Hematopoietic multipotent progenitor cell (in vitro differentiated cells): ENCODE measurements at regions not wholly inside any gene's neighbourhood (a gene's known extent, or its start where the extent isn't known, plus 50 kb on each side); places are given as distances from the start of the nearest gene placed in this dataset.

Experiments
- DNase-seq, 3 donors: peaks; one replicate each; pipeline ENCODE4 v3.0.0-alpha.2; 2011 to 2015; ENCODE audit warnings: low read depth in 2 of 3, low spot score in 2 of 3

DNA sequence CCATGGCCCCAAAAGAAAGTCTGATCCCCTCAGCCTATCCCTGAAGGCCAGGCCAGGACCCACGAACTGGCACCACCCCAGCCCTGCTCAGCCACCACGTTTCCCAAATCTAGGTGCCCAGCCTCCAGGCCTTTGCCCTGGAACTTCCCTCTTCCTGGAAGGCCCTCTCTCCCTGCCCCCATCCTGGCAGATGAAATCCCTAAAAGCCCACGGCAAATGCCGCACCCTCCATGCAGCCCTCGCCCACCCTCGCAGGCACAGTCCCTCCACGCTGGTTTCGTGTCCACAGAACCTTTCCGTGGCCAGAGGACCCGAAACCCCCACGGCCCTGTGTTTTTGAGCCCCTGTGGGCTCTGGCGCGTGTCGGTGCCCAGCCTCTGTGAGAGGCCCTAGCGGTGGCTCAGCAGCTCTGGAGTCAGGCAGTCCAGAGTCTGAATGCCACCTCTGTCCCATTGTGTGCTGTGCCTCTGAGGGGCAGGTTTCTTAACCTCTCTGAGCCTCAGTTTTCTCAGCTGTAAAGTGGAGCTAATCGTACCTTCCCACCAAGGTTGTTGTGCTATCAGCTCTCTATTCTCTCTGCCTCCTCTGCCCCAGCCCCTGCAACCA is 138.5 kb upstream of the IQSEC1 start:
- DNase-seq, result no peak

- no peak for DNase-seq
Measured at GRCh38 chr3:13210221-13210975, 137.2 kb upstream of the IQSEC1 start.

- no peak for DNase-seq
Measured at GRCh38 chr3:13209634-13209997, 136.4 kb upstream of the IQSEC1 start.

GRCh38 chr3:13208706-13209633 is 135.7 kb upstream of the IQSEC1 start:
- no peak for DNase-seq

- no peak for DNase-seq
Measured at GRCh38 chr3:13207975-13208705, 134.9 kb upstream of the IQSEC1 start.

DNA sequence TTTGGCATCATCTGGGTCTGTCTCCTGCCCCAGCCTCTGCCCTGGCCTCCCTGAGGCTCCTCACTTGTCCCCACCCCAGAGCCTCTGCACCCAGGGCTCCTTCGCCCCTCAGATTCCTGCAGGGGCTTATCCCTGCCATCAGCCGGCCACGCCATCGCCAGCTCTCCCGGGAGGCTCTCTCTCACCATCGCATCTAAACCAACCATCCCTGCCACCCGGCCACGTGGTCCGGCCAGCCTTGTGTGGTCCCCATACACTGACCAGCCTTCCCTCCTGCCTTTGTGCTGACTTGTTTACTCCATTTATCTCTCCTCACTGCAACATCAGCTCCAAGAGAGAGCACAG is 134.3 kb upstream of the IQSEC1 start:
- DNase-seq, result no peak

- DNase-seq, result no peak
Measured at GRCh38 chr3:13206799-13207577, 133.8 kb upstream of the IQSEC1 start.

DNA sequence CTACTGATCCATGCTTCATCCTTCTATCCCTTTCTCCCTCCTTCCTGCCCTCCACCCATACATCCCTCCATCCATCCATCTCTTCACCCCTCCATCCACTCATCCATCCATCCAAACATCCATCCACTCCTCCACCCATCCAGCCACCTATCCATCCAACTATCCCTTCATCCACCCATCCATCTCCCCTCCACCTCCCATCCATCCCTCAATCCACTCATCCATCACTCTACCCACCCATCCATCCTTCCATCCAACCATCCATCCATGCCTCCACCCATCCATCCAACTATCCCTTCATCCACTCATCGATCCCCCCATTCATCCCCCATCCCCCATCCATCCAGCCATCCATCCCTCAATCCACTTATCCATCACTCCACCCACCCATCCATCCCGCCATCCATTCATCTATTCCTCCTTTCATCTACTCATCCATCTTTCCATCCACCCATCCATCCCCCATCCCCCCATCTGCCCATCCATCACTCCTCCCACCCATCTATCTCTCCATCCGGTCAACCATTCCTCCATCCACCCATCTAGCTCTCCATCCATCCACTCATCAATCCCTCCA is 132.4 kb upstream of the IQSEC1 start:
- no peak for DNase-seq

- DNase-seq, result no peak
Measured at GRCh38 chr3:13204177-13204581, 130.9 kb upstream of the IQSEC1 start.

GRCh38 chr3:13203398-13204176 is 130.4 kb upstream of the IQSEC1 start:
- no peak for DNase-seq

DNA sequence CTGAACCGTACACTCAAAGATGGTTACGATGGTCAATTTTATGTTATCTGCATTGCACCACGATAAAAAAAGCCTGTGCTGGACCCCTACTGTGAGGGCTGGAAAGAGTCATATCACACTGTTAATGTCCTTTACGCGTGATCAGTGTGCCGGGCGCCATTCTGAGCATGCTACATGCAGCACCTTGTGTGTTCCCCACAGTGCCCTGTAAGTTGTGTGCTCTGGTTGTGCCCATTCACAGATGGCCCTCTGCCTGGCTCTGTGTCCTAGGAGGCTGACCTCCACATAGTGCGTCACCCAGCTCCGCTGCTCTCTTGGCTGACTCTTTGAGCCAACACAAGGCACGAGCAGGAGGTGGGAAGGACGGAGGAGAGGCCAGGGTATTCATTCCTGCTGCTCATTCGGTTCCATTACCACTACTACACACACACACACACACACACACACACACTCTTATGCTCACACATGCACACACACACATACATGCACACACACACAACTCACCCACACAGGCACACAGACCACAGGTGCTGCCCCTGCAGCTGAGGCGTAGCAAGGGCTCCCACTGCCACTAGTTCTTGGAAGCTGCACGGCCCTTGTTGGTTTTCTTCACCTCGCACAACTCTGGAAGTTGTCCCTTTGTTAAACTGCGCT is 129.6 kb upstream of the IQSEC1 start:
- DNase-seq, result no peak

GRCh38 chr3:13201851-13202250 is 128.6 kb upstream of the IQSEC1 start:
- no peak for DNase-seq

DNA sequence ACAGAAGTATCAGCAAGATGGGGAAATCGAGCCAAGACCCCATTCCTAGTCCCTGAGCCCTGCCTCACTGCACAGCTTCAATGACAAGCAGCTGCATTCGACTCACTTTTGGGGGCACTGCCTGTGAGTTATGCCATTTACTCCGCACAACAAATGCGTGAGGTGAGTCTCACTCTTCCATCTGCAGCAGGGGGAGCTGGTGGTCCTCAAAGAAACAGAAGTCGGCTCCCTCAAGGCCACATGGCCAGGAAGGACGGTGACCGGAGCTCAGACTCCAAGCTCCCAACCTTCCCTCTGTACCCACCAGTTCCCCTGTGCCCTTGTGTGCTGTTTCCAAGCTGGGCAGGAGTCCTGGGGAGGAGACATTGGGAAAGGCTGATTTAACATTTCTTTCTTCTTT is 127.7 kb upstream of the IQSEC1 start:
- DNase-seq, result peak in 2 of 3 donors; percentile 53 to 70

DNA sequence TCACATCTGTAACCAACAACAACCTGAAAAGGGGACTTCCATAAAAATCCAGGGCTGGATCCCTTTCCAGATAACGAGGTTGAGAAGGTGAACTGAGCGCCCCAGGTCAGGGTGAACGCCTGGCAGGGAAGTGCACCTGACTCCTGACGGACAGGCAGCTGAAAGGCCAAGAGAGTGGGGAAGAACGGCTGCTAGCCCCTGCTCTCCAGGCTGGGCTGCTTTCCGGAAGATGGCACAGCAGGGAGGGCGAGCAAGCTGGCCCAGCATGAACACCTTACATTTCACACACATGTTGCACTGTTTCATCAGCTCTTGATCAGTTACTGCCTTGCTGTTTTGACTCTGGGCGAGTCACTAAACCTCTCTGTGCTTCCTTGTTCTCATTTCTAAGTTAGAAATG is 127.2 kb upstream of the IQSEC1 start:
- DNase-seq, result no peak

- DNase-seq, result no peak
Measured at GRCh38 chr3:13199899-13200451, 126.7 kb upstream of the IQSEC1 start.

- no peak for DNase-seq
Measured at GRCh38 chr3:13199006-13199776, 126.0 kb upstream of the IQSEC1 start.

DNA sequence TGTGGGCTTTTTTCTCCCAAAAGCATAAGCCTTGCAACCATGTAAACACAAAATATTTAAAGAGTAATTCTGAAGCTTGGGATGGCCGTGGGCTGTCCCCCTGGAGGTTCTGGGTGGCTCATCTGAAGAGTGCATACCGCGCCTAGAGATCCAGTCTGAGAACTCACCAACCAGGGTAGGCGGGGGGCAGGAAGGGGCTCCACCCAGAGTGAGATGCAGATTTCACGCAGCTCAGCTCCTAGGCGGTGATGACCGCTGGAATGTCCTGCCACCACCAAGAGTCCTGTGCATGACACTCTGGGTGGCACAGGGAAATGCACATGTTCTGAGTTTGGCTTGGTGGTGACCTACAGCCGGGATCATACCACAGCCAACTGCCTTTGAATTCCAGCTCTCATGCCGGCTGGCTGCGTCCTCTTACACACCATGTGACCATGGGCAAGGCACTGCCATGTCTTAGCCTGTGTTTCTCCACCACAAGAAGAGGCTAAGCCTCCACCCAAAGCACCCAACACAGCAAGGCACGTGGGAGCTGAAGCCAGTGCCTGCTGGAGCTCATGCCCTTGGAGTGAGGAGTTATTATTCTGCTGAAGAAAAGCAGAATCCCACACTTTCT is 125.1 kb upstream of the IQSEC1 start:
- no peak for DNase-seq
